ENCODE measurements at regions not wholly inside any gene's neighbourhood (a gene's known extent, or its start where the extent isn't known, plus 50 kb on each side); places are given as distances from the start of the nearest gene placed in this dataset.

GRCh38 chr14:22478670-22479069, 110.4 kb downstream of the DAD1 start:
- TF ChIP-seq CTCF (IDR thresholded peaks at IDR 0.05) (no peak), POLR2A (IDR thresholded peaks at IDR 0.05) (no peak), POLR2AphosphoS5 (IDR thresholded peaks at IDR 0.05) (no peak)
